OCI-LY1 (cell line): ENCODE measurements at regions not wholly inside any gene's neighbourhood (a gene's known extent, or its start where the extent isn't known, plus 50 kb on each side); places are given as distances from the start of the nearest gene placed in this dataset.

Experiments used
- H2AFZ ChIP-seq: fragments of 200-600 bp; sonication (generic), shearing (Covaris generic); 2 replicates; pipeline ENCODE4 v1.6.0; 2014; ENCODE audit warnings: antibody characterized with exemption, mild to moderate bottlenecking, low read length
- H3F3A ChIP-seq: fragments of 200-600 bp; sonication (generic), shearing (Covaris generic); 2 replicates; pipeline ENCODE4 v1.6.0; 2014; ENCODE audit warnings: mild to moderate bottlenecking, antibody characterized with exemption, low read length, moderate library complexity; ENCODE audit not compliant: insufficient read depth
- H3K27ac ChIP-seq: fragments of 200-600 bp; sonication (generic); 2 replicates; pipeline ENCODE4 v1.5.1; 2014; ENCODE audit warnings: low read length, mixed run types, mild to moderate bottlenecking, low read depth; ENCODE audit not compliant: poor library complexity, severe bottlenecking
- H3K27me3 ChIP-seq: fragments of 200-600 bp; sonication (generic); 2 replicates; pipeline ENCODE4 v1.6.0; 2014; ENCODE audit warnings: antibody characterized with exemption, mild to moderate bottlenecking, low read length, moderate library complexity; ENCODE audit not compliant: insufficient read depth
- H3K36me3 ChIP-seq: fragments of 200-600 bp; sonication (generic); 2 replicates; pipeline ENCODE4 v1.6.1; 2014; ENCODE audit warnings: mild to moderate bottlenecking, antibody characterized with exemption, low read length, moderate library complexity, mixed read lengths; ENCODE audit not compliant: insufficient read depth
- H3K4me1 ChIP-seq: fragments of 200-600 bp; sonication (generic); 2 replicates; pipeline ENCODE4 v1.5.1; 2014; ENCODE audit warnings: mild to moderate bottlenecking, low read length, moderate library complexity; ENCODE audit not compliant: insufficient read depth, severe bottlenecking
- H3K4me2 ChIP-seq: fragments of 200-600 bp; sonication (generic), shearing (Covaris generic); 2 replicates; pipeline ENCODE4 v1.6.1; 2014; ENCODE audit warnings: low read length
- H3K4me3 ChIP-seq: fragments of 200-600 bp; sonication (generic); 2 replicates; pipeline ENCODE4 v1.5.1; 2014; ENCODE audit warnings: low read length, low read depth, mild to moderate bottlenecking, mixed read lengths; ENCODE audit not compliant: poor library complexity, severe bottlenecking
- H3K79me2 ChIP-seq: fragments of 200-600 bp; shearing (Covaris generic); 2 replicates; pipeline ENCODE4 v1.6.1; 2016; ENCODE audit warnings: mixed run types, low read length, mixed read lengths; ENCODE audit not compliant: insufficient read depth
- H3K9ac ChIP-seq: fragments of 200-600 bp; sonication (generic), shearing (Covaris generic); 2 replicates; pipeline ENCODE4 v1.6.1; 2014; ENCODE audit warnings: mild to moderate bottlenecking, low read length, mixed read lengths
- H3K9me2 ChIP-seq: fragments of 200-600 bp; sonication (generic), shearing (Covaris generic); 2 replicates; pipeline ENCODE4 v1.6.1; 2014; ENCODE audit warnings: low read depth, mild to moderate bottlenecking, low read length, mixed read lengths
- H3K9me3 ChIP-seq: fragments of 200-600 bp; shearing (Covaris generic); 2 replicates; pipeline ENCODE4 v1.6.1; 2014; ENCODE audit warnings: low read length, mixed read lengths
- H4K20me1 ChIP-seq: fragments of 200-600 bp; sonication (generic), shearing (Covaris generic); 2 replicates; pipeline ENCODE4 v1.6.0; 2016; ENCODE audit warnings: mild to moderate bottlenecking, low read length; ENCODE audit not compliant: insufficient read depth
- EZH2 ChIP-seq: fragments of 200-600 bp; sonication (generic), shearing (Covaris generic); IDR thresholded peaks from 2 replicates; pipeline ENCODE4 v1.8.0; 2017; ENCODE audit warnings: borderline replicate concordance, mixed run types, mild to moderate bottlenecking, antibody characterized with exemption, low read length, moderate library complexity, mixed read lengths
- TF ChIP-seq, protein P1 (sequence below): fragments of 200-600 bp; sonication (generic), shearing (Covaris generic); IDR thresholded peaks from 2 replicates; pipeline ENCODE4 v1.5.1; 2017; ENCODE audit warnings: mild to moderate bottlenecking, antibody characterized with exemption, low read length, moderate library complexity, mixed read lengths

DNA sequence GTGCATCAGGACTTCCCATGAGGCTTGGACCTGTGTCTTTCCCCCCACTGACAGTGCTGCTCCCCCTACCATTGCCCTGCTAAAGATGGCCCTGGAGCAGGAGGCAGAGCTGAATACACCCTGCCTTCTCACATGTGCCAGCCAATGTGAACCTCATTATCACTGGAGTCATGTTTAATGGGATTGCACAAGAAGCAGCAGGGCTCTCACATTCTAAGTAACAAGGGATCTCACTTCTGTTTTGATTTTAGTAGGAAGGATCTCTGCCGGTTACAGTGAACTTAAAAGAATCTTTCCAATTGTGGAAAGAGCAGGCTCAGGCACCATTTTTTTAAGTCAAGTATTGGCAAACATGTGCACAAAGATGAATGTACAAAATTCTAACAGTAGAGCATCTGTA lies 322.1 kb upstream of the MEX3C start:
- no peak overlapping the region for H3K27ac ChIP-seq
- no peaks in the 10 kb centered on the region for H3K9me3 ChIP-seq
- H3K36me3 ChIP-seq: no peaks in the 10 kb centered on the region
- H2AFZ ChIP-seq: no peak overlapping the region
- peaks cover 5% of the 10 kb centered on the region; the same call in 1 of the 2 replicates for H3K27me3 ChIP-seq
- H4K20me1 ChIP-seq: no peaks in the 10 kb centered on the region
- H3K4me1 ChIP-seq: no peaks in the 10 kb centered on the region
- no peak overlapping the region for H3K4me3 ChIP-seq
- H3K4me2 ChIP-seq: no peak overlapping the region
- H3K79me2 ChIP-seq: no peaks in the 10 kb centered on the region
- H3K9ac ChIP-seq: no peak overlapping the region
- no peaks in the 10 kb centered on the region for H3F3A ChIP-seq
- TF ChIP-seq EZH2: no peak
- TF ChIP-seq, protein P1, sequence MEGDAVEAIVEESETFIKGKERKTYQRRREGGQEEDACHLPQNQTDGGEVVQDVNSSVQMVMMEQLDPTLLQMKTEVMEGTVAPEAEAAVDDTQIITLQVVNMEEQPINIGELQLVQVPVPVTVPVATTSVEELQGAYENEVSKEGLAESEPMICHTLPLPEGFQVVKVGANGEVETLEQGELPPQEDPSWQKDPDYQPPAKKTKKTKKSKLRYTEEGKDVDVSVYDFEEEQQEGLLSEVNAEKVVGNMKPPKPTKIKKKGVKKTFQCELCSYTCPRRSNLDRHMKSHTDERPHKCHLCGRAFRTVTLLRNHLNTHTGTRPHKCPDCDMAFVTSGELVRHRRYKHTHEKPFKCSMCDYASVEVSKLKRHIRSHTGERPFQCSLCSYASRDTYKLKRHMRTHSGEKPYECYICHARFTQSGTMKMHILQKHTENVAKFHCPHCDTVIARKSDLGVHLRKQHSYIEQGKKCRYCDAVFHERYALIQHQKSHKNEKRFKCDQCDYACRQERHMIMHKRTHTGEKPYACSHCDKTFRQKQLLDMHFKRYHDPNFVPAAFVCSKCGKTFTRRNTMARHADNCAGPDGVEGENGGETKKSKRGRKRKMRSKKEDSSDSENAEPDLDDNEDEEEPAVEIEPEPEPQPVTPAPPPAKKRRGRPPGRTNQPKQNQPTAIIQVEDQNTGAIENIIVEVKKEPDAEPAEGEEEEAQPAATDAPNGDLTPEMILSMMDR: no peak
- H3K9me2 ChIP-seq: no peaks in the 10 kb centered on the region

DNA sequence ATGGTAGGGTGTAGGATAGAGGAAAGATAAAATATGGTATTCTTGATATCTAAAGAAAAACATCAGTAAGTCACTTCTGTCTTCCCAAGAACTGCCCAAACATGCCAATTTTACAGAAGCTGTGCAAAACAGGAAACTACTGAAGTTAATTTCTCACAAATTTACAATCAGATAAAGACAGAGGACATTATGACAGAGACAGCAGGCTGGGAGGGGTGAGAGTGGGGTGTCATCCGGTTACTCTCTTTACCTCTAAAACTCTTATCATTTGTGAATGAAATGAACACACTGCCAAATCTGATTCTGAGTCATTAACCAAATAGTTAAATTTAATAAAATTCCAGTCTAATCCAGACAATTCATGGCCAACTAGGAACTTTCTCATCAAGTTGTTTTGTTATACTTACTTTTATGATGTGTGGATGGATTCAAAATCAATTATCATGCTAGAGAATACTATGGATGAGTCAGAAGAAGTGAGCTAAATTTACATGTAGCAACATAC lies 323.2 kb upstream of the MEX3C start:
- H3K4me2 ChIP-seq: no peak overlapping the region
- no peak overlapping the region for H3K9ac ChIP-seq
- no peaks in the 10 kb centered on the region for H3K9me3 ChIP-seq
- H3K4me3 ChIP-seq: no peak overlapping the region
- no peaks in the 10 kb centered on the region for H4K20me1 ChIP-seq
- no peaks in the 10 kb centered on the region for H3K36me3 ChIP-seq
- no peaks in the 10 kb centered on the region for H3K79me2 ChIP-seq
- no peak overlapping the region for H2AFZ ChIP-seq
- H3K27ac ChIP-seq: no peak overlapping the region
- TF ChIP-seq, protein P1: no peak
- no peak for TF ChIP-seq EZH2
- no peaks in the 10 kb centered on the region for H3K4me1 ChIP-seq
- H3K9me2 ChIP-seq: no peaks in the 10 kb centered on the region
- peaks cover 5% of the 10 kb centered on the region; the same call in 1 of the 2 replicates for H3K27me3 ChIP-seq
- no peaks in the 10 kb centered on the region for H3F3A ChIP-seq

DNA sequence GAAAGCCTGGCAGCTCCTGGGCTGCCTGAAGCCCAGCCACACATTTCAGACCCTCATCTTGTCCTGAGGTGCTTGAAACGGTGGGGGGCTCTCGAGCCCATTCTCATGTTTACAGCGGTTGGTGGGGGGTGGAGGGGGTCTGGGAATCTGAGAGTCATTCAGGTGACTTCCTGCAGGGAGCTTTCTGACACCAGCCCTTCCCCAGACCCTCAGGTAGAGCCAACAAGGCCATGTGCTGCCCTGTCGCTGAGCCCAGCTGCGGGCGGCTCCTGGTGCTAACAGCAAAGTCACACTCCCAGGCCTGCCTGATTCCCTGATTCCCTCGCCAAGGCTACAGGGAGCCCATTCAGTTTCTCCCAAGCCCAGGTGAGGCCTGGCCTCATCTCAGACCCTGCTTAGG lies 324.9 kb upstream of the MEX3C start:
- H3K4me2 ChIP-seq: no peak overlapping the region

More for the DNA sequence above, 324.9 kb upstream of the MEX3C start:
- Histone ChIP-seq H4K20me1 (no peaks in the 10 kb centered on the region), H3K9me2 (no peaks in the 10 kb centered on the region), H3K79me2 (no peaks in the 10 kb centered on the region), H3K4me3 (no peak overlapping the region), H3K27ac (no peak overlapping the region), H3K9me3 (no peaks in the 10 kb centered on the region), H3K9ac (no peak overlapping the region), H3F3A (no peaks in the 10 kb centered on the region), H3K27me3 (peaks cover 5% of the 10 kb centered on the region; the same call in 1 of the 2 replicates), H3K4me1 (no peaks in the 10 kb centered on the region), H3K36me3 (no peaks in the 10 kb centered on the region), H2AFZ (no peak overlapping the region)
- TF ChIP-seq, protein P1: no peak
- TF ChIP-seq EZH2: no peak
